Thyroid gland (tissue), 4 donors: ENCODE measurements at regions not wholly inside any gene's neighbourhood (a gene's known extent, or its start where the extent isn't known, plus 50 kb on each side); places are given as distances from the start of the nearest gene placed in this dataset.

ENCODE experiments used
- DNase-seq, 2 donors: peaks; one replicate each; pipeline ENCODE4 v3.0.0-alpha.2; 2019
- H3K27ac ChIP-seq, 3 donors: fragments of 200-600 bp; sonication (generic); 1 replicate in 2 of 3; 2 replicates in 1 of 3; pipeline ENCODE4 v1.5.1; 2016 to 2019; ENCODE audit warnings: mild to moderate bottlenecking in 1 of 3, moderate library complexity in 1 of 3
- H3K27me3 ChIP-seq: fragments of 200-600 bp; sonication (generic); one replicate; pipeline ENCODE4 v1.5.1; 2019
- H3K36me3 ChIP-seq, 2 donors: fragments of 200-600 bp; sonication (generic); one replicate each; pipeline ENCODE4 v1.5.1; 2016 to 2019
- H3K4me1 ChIP-seq, 2 donors: fragments of 200-600 bp; sonication (generic); one replicate each; pipeline ENCODE4 v1.5.1; 2017 to 2019
- H3K4me3 ChIP-seq, 3 donors: fragments of 200-600 bp; sonication (generic); replicated peaks in 1 of 3; 1 replicate in 2 of 3; 2 replicates in 1 of 3; pipeline ENCODE4 v1.5.1; 2016; ENCODE audit warnings: mild to moderate bottlenecking in 1 of 3
- H3K9me3 ChIP-seq: fragments of 200-600 bp; sonication (generic); one replicate; pipeline ENCODE4 v1.5.1; 2017
- POLR2A ChIP-seq, 2 donors: fragments of 450-650 bp; IDR thresholded peaks; one replicate each; pipeline ENCODE4 v1.6.1; 2017; ENCODE audit warnings: antibody characterized with exemption in 2 of 2, mild to moderate bottlenecking in 2 of 2, moderate library complexity in 1 of 2
- WGBS, 2 donors: methylation state at CpG; one replicate each; pipeline ENCODE4 v1.1.5; 2017; 5-methylcytosine and 5-hydroxymethylcytosine counted together
- intact Hi-C: fragments of 100-400 bp; cut with DNase I; formaldehyde crosslinking; loops from one replicate; pipeline ENCODE4 v1.15.1; 2023
- TF ChIP-seq, protein P1 (sequence below), 6 experiments: fragments of 200-600 bp in 3 of 6; fragments of 450-650 bp in 3 of 6; sonication (generic) in 3 of 6; IDR thresholded peaks; one replicate each; pipeline ENCODE4 v1.5.1; 2016 to 2019; ENCODE audit warnings: antibody characterized with exemption in 6 of 6, mild to moderate bottlenecking in 2 of 6, inconsistent platforms in 1 of 6, moderate library complexity in 1 of 6

GRCh38 chr6:115468272-115469005 is 592.3 kb downstream of the FRK start:
- TF ChIP-seq, protein P1, sequence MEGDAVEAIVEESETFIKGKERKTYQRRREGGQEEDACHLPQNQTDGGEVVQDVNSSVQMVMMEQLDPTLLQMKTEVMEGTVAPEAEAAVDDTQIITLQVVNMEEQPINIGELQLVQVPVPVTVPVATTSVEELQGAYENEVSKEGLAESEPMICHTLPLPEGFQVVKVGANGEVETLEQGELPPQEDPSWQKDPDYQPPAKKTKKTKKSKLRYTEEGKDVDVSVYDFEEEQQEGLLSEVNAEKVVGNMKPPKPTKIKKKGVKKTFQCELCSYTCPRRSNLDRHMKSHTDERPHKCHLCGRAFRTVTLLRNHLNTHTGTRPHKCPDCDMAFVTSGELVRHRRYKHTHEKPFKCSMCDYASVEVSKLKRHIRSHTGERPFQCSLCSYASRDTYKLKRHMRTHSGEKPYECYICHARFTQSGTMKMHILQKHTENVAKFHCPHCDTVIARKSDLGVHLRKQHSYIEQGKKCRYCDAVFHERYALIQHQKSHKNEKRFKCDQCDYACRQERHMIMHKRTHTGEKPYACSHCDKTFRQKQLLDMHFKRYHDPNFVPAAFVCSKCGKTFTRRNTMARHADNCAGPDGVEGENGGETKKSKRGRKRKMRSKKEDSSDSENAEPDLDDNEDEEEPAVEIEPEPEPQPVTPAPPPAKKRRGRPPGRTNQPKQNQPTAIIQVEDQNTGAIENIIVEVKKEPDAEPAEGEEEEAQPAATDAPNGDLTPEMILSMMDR (IDR thresholded peaks at IDR 0.05), result no peak
- TF ChIP-seq POLR2A (IDR thresholded peaks at IDR 0.05), result no peak
- H3K27ac ChIP-seq, result no peak overlapping the region
- WGBS, 2 donors, result 83 to 91% methylated on average over 6 of the region's 6 CpGs
- no peaks in the 10 kb centered on the region for H3K36me3 ChIP-seq
- H3K4me3 ChIP-seq, result no peak overlapping the region
- no peaks in the 10 kb centered on the region for H3K27me3 ChIP-seq
- H3K4me1 ChIP-seq, result no peaks in the 10 kb centered on the region
- intact Hi-C loops, result no loop called here
- no peaks in the 10 kb centered on the region for H3K9me3 ChIP-seq
- no peak for DNase-seq

- Histone ChIP-seq H3K36me3 (no peaks in the 10 kb centered on the region), H3K27ac (no peak overlapping the region), H3K27me3 (no peaks in the 10 kb centered on the region), H3K9me3 (no peaks in the 10 kb centered on the region), H3K4me1 (no peaks in the 10 kb centered on the region), H3K4me3 (no peak overlapping the region)
- TF ChIP-seq POLR2A (IDR thresholded peaks at IDR 0.05), result no peak
- TF ChIP-seq, protein P1 (IDR thresholded peaks at IDR 0.05), result no peak
- no peak for DNase-seq
- intact Hi-C loops, result no loop called here
- WGBS, 2 donors, result 87 to 92% methylated on average over 2 of the region's 2 CpGs
These were observed 593.0 kb downstream of the FRK start for GRCh38 chr6:115467726-115468125.

- no peaks in the 10 kb centered on the region for H3K27me3 ChIP-seq
- H3K9me3 ChIP-seq, result no peaks in the 10 kb centered on the region
- no peak for TF ChIP-seq POLR2A (IDR thresholded peaks at IDR 0.05)
- TF ChIP-seq, protein P1 (IDR thresholded peaks at IDR 0.05), result no peak
- intact Hi-C loops, result no loop called here
- H3K4me1 ChIP-seq, result no peaks in the 10 kb centered on the region
- H3K27ac ChIP-seq, result no peak overlapping the region
- H3K36me3 ChIP-seq, result no peaks in the 10 kb centered on the region
- H3K4me3 ChIP-seq, result no peak overlapping the region
- WGBS, 2 donors, result 85 to 94% methylated on average over 1 of the region's 1 CpG
- DNase-seq, result no peak
These were observed 599.8 kb downstream of the FRK start for GRCh38 chr6:115460913-115461312.

GRCh38 chr6:115456848-115457247 is 603.8 kb downstream of the FRK start:
- Histone ChIP-seq H3K9me3 (no peaks in the 10 kb centered on the region), H3K36me3 (no peaks in the 10 kb centered on the region), H3K27ac (no peak overlapping the region), H3K4me3 (no peak overlapping the region), H3K4me1 (no peaks in the 10 kb centered on the region), H3K27me3 (no peaks in the 10 kb centered on the region)
- no peak for TF ChIP-seq POLR2A (IDR thresholded peaks at IDR 0.05)
- TF ChIP-seq, protein P1 (IDR thresholded peaks at IDR 0.05), result no peak
- DNase-seq, result no peak
- intact Hi-C loops, result no loop called here

GRCh38 chr6:115443825-115444478 is 616.7 kb downstream of the FRK start:
- H3K36me3 ChIP-seq, result no peaks in the 10 kb centered on the region
- TF ChIP-seq, protein P1 (IDR thresholded peaks at IDR 0.05), result no peak
- no peak for TF ChIP-seq POLR2A (IDR thresholded peaks at IDR 0.05)
- H3K4me1 ChIP-seq, result no peaks in the 10 kb centered on the region
- H3K9me3 ChIP-seq, result no peaks in the 10 kb centered on the region
- no peak for DNase-seq
- intact Hi-C loops, result no loop called here
- no peak overlapping the region for H3K27ac ChIP-seq
- H3K27me3 ChIP-seq, result no peaks in the 10 kb centered on the region
- no peak overlapping the region for H3K4me3 ChIP-seq
- WGBS, 2 donors, result 81 to 85% methylated on average over 4 of the region's 4 CpGs
